GM10266 (cell line): ENCODE measurements at regions not wholly inside any gene's neighbourhood (a gene's known extent, or its start where the extent isn't known, plus 50 kb on each side); places are given as distances from the start of the nearest gene placed in this dataset.
"Not testable (repeated sequence)": the region's sequence is repeated elsewhere in the genome, so short reads cannot be mapped to it uniquely, and the experiment has no call there.

Source experiments
- DNase-seq: peaks from one replicate; pipeline ENCODE4 v3.0.0; 2012; ENCODE audit errors: extremely low spot score
- CTCF ChIP-seq: IDR thresholded peaks from 2 replicates; pipeline ENCODE4 v1.5.1; 2012; ENCODE audit warnings: mild to moderate bottlenecking, low read depth; ENCODE audit not compliant: control insufficient read depth, insufficient read depth; ENCODE audit errors: missing control alignments

DNA sequence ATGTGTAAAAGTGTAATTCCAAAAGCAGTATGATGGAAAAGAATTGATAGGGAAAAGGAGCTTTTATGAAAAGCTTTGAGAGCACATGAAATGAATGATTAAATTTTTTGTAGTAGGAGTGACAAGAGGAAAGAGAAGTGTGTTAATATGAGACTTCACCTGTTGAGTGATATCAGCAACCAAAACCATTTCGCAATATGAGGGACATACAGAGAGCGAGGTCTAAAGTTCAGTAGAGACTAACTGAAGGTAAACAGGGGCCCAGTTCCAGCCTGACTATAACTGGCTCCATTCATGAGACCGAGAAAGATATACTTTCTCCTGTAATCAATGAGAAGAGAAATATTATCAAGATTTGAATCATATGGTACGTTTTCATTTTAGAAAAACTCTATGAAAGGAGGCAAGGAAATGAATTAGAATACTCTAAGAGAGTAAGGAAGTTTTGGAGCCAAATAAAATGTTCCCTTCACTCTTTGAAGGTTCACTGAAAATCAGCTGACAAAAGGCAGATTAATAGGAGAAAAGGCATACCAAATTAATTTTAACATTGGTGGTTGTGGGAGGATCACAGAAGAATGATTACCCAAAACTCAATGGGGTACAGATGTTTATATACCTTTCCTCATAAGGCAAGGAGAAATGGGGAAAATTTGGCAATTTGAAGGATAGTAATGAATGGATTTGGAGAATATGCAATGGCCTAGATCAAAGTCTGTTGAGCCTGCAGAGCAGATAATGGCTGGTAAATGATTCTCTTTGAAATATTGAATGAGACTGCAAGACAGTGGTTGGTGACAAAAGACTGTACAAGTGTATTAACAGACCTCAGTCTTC, 932.2 kb downstream of the TDRD15 start:
- TF ChIP-seq CTCF: no peak
- DNase-seq: no peak

DNA sequence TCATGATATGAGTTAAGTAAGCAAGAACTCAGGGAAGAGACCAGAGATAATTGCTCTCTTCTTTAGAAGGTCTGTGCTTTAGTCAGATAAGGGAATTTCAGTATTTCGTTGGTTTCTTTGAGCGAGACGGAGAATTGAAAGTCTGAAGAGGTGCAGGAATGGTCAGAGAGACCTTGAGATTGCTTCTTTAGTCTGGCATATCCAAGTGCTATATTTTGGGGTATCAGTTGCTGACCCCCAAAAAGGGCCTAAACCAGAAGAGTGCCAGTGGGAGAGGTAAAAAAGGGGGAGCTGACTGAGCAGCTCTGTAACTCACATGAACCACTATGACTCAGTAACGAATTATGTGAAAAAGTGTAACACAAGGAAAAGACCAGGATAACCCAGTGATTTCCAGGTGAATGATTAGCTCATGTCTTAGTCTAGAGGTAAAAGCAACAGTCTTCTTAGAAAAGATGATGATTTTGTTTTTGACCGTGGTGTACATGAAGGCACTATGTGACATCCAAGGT, 932.9 kb downstream of the TDRD15 start:
- no peak for TF ChIP-seq CTCF
- no peak for DNase-seq

DNA sequence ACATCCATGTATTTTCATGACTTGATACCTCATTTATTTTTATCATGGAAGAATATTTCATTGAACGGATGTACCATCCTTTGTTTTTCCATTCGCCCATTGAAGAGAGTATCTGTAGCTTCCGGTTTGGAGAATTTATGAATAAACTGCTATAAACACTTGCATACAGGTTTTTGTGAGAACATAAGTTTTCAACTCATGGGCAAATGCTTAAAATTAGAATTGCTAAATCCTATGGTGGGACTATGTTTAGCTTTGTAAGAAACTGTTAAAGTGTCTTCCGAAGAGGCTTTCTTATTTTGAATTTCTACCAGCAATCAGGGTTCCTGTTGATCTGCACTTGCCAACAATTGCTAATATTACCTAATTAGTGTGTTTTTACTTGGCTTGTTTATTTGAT, 938.9 kb downstream of the TDRD15 start:
- no peak for TF ChIP-seq CTCF

GRCh38 chr2:22076454-22076853, 952.7 kb downstream of the TDRD15 start:
- no peak for DNase-seq
- TF ChIP-seq CTCF: no peak

More for the DNA sequence above, 938.9 kb downstream of the TDRD15 start:
- no peak for DNase-seq

- DNase-seq: no peak
- no peak for TF ChIP-seq CTCF
These were observed 954.9 kb downstream of the TDRD15 start for GRCh38 chr2:22078701-22079100.

- DNase-seq: no peak
- no peak for TF ChIP-seq CTCF
These were observed 955.8 kb downstream of the TDRD15 start for GRCh38 chr2:22079583-22079982.

DNA sequence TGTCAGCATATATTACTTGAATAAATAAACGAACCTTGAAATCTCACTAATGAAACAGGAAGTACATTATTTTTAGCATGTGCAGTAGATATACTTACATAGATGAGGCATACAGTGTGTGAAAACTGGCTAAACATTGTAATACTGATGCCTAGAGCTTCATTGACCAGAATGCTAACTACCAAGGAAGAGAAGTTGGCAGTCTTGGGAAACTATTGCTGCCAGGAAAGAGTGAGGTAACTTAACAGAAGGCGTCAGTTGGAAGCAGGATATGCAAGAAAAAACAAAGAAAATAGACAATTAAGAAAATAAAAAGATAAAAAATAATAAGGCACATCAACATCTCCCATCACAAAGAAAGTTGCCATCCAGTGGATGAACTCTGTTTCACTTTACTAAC, 963.0 kb downstream of the TDRD15 start:
- TF ChIP-seq CTCF: no peak
- no peak for DNase-seq

GRCh38 chr2:22103617-22104016, 979.8 kb downstream of the TDRD15 start:
- not testable (repeated sequence) for DNase-seq
